Uterus (tissue), 2 donors: ENCODE measurements at regions not wholly inside any gene's neighbourhood (a gene's known extent, or its start where the extent isn't known, plus 50 kb on each side); places are given as distances from the start of the nearest gene placed in this dataset.

Experiments used
- CTCF ChIP-seq, 4 experiments: fragments of 200-600 bp in 2 of 4; fragments of 450-650 bp in 2 of 4; sonication (generic) in 2 of 4; IDR thresholded peaks; one replicate each; pipeline ENCODE4 v1.5.1; 2016 to 2019; ENCODE audit warnings: antibody characterized with exemption in 4 of 4, mild to moderate bottlenecking in 2 of 4, moderate library complexity in 1 of 4
- POLR2A ChIP-seq, 2 donors: fragments of 450-650 bp; IDR thresholded peaks; one replicate each; pipeline ENCODE4 v1.6.1; 2016; ENCODE audit warnings: antibody characterized with exemption in 2 of 2, mild to moderate bottlenecking in 1 of 2, moderate library complexity in 1 of 2

- TF ChIP-seq CTCF (IDR thresholded peaks at IDR 0.05) (no peak), POLR2A (IDR thresholded peaks at IDR 0.05) (no peak)
Observed at GRCh38 chr2:194151231-194151630, 1505.8 kb upstream of the SLC39A10 start.
